ENCODE measurements at regions not wholly inside any gene's neighbourhood (a gene's known extent, or its start where the extent isn't known, plus 50 kb on each side); places are given as distances from the start of the nearest gene placed in this dataset.

DNA sequence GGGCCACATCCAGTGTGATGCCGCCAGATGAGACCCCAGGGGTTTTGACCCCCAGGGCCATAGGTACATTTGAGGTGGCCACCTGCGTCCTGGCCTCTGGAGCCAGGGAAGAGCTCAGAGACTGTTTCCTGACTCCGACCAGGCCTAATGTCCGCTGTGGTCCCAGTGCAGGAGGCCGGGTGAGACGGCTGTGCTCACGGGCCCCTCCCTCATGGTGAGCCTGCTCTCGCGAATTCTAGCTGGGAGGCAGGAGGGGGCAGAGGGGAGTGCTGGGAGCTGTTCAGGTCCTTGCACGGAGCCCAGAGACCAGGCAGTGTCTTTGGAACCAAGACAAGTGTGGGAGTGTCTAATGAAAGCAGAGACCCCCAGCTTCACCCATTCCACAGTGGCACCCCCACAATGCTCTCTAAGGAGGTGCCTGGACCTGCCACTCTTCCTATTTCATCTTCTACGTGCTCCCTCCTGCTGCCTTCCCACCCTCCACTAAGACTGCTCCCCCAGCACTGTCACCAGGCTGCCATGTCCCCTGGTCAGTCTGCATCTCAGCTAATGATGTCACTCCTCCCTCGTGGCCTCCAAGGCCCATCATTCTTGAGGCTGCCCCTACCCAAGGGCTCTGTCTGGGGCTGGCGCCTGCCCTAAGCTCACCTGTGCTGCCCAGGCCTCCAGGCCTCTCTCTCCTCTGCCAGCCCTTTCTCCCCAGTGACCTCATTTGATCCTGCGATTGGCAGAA, 256.3 kb upstream of the C1orf174 start:
- no peaks in the 10 kb centered on the region for H3K36me3 ChIP-seq
- TF ChIP-seq POLR2A (IDR thresholded peaks at IDR 0.05) (no peak), EP300 (IDR thresholded peaks at IDR 0.05) (no peak)
- TF ChIP-seq, protein P1, sequence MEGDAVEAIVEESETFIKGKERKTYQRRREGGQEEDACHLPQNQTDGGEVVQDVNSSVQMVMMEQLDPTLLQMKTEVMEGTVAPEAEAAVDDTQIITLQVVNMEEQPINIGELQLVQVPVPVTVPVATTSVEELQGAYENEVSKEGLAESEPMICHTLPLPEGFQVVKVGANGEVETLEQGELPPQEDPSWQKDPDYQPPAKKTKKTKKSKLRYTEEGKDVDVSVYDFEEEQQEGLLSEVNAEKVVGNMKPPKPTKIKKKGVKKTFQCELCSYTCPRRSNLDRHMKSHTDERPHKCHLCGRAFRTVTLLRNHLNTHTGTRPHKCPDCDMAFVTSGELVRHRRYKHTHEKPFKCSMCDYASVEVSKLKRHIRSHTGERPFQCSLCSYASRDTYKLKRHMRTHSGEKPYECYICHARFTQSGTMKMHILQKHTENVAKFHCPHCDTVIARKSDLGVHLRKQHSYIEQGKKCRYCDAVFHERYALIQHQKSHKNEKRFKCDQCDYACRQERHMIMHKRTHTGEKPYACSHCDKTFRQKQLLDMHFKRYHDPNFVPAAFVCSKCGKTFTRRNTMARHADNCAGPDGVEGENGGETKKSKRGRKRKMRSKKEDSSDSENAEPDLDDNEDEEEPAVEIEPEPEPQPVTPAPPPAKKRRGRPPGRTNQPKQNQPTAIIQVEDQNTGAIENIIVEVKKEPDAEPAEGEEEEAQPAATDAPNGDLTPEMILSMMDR (IDR thresholded peaks at IDR 0.05) = no peak
- H3K4me1 ChIP-seq = no peaks in the 10 kb centered on the region
- DNase-seq (ENCODE audit: low spot score in 2 of 2) = no peak
- no peaks in the 10 kb centered on the region for H3K27me3 ChIP-seq
- H3K27ac ChIP-seq = no peak overlapping the region
- no peaks in the 10 kb centered on the region for H3K9me3 ChIP-seq
- 55 to 69% methylated on average over 6 to 14 of the region's 14 CpGs for WGBS, 2 donors
- no peak overlapping the region for H3K4me3 ChIP-seq

DNA sequence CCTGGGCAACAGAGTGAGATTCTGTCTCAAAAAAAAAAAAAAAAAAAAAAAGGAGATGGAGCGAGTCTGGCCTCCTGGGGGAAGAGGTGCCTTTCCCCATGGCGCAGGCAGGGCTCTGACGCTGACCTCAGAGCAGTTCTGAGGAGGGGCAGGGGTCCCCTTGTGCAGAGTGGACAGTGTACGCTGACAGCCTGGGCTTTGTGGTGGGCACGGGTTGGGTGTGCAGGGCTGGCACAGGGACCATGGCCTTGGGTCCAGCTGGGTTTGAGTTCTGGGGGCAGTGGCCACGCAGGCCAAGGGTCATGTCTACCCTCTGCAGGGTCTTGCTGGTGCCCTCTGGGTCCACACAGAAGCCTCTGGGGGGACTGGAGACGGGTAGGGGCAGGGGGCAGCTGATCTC, 260.1 kb upstream of the C1orf174 start:
- Histone ChIP-seq H3K27me3 (no peaks in the 10 kb centered on the region), H3K4me3 (no peak overlapping the region), H3K27ac (no peak overlapping the region), H3K9me3 (no peaks in the 10 kb centered on the region), H3K4me1 (no peaks in the 10 kb centered on the region), H3K36me3 (no peaks in the 10 kb centered on the region)
- no peak for DNase-seq (ENCODE audit: low spot score in 2 of 2)
- WGBS, 2 donors = 79 to 88% methylated on average over 7 of the region's 7 CpGs
- TF ChIP-seq, protein P1 (IDR thresholded peaks at IDR 0.05) = no peak
- TF ChIP-seq POLR2A (IDR thresholded peaks at IDR 0.05) (no peak), EP300 (IDR thresholded peaks at IDR 0.05) (no peak)

DNA sequence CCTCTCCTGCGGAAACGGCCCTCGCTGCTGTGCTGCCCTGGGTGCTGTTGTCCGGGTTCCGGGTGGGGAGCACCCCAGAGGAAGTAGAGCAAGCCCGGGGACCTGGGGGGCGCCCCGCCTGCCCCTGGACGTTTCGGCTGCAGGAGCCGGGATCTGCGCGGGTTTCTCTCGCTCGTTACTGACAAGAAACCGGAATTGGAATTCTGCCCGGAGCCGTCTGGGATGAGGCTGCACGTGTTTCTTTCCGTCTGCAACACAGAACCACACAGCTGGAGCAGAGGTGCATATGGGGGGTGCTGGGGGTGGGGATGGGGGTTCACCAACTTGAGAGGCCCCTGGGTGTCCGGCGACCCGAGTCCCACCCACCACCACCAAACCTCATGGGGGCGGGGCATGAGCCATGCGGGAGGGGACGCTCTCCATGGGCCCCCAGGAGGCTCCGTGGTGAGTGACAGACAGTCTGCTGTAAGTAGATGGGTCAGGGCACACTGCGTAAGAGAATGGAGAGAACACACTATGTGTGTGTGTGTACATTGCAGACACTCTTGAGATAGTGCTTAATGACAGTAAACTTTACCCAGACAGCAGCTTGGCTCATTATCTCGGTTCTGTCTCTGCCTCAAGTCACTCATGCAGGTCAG, 261.4 kb upstream of the C1orf174 start:
- WGBS, 2 donors = 60 to 65% methylated on average over 22 to 29 of the region's 29 CpGs
- Histone ChIP-seq H3K27me3 (no peaks in the 10 kb centered on the region), H3K4me3 (no peak overlapping the region), H3K36me3 (no peaks in the 10 kb centered on the region), H3K4me1 (no peaks in the 10 kb centered on the region), H3K9me3 (no peaks in the 10 kb centered on the region), H3K27ac (no peak overlapping the region)
- no peak for TF ChIP-seq EP300 (IDR thresholded peaks at IDR 0.05)
- TF ChIP-seq, protein P1 (IDR thresholded peaks at IDR 0.05) = no peak
- no peak for TF ChIP-seq POLR2A (IDR thresholded peaks at IDR 0.05)
- DNase-seq (ENCODE audit: low spot score in 2 of 2) = no peak

DNA sequence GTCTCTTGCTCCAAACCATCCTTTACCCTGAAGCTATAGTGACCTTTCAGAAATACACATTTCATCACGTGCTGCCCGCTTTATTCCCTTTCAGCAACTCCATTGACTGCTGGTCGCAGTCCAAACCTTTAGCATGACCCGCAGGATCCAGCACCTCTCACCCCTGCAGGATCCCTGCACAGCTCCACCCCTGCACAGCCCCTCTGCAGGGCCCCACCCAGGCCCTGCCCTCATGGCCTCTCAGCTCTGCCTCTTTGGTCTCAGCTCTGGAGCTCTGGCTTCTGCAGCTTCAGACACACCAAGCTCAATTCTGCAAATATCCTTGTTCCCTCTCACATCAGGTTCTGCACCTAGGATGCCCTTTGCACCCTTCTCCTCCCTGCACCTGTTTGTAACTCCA, 264.9 kb upstream of the C1orf174 start:
- TF ChIP-seq, protein P1 (IDR thresholded peaks at IDR 0.05) = no peak
- TF ChIP-seq POLR2A (IDR thresholded peaks at IDR 0.05) = no peak
- no peak for TF ChIP-seq EP300 (IDR thresholded peaks at IDR 0.05)
- H3K4me3 ChIP-seq = no peak overlapping the region
- H3K27me3 ChIP-seq = no peaks in the 10 kb centered on the region
- WGBS, 2 donors = 48 to 62% methylated on average over 4 of the region's 4 CpGs
- DNase-seq (ENCODE audit: low spot score in 2 of 2) = no peak
- no peaks in the 10 kb centered on the region for H3K4me1 ChIP-seq
- no peaks in the 10 kb centered on the region for H3K36me3 ChIP-seq
- H3K9me3 ChIP-seq = no peaks in the 10 kb centered on the region
- no peak overlapping the region for H3K27ac ChIP-seq

DNA sequence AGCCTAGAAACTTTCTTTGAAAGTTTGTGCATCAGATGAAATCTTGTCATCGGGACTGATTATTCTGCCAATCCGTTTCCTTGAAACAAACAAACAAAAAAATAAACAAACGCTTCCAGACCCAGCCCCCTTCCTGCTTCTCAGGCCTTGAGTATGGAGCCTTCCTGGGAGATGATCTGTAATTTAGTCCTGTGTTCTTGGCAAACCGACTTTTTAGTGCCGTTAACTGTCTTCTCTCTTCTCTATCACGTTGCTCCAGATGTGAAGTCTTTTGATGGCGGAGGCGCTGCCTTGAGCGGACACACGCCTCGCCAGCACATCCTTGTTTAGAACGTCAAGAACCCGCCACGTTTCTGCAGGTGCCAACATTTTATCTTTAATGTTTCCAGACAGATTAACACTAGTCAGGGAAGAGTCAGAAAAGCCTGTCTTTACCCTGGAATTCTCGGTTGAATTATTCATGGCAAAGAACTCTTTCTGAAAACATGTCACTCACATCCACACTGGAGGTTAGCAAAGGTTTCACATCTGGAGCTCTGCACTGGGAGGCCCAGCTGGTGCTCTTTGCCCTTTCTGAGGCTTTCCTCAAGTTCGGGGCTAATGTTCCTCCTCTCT, 265.7 kb upstream of the C1orf174 start:
- TF ChIP-seq EP300 (IDR thresholded peaks at IDR 0.05) (no peak), POLR2A (IDR thresholded peaks at IDR 0.05) (no peak)
- TF ChIP-seq, protein P1 (IDR thresholded peaks at IDR 0.05) = no peak
- DNase-seq (ENCODE audit: low spot score in 2 of 2) = no peak
- no peak overlapping the region for H3K27ac ChIP-seq

More for the DNA sequence above, 265.7 kb upstream of the C1orf174 start:
- WGBS, 2 donors = 62 to 68% methylated on average over 16 of the region's 16 CpGs
- H3K4me1 ChIP-seq = no peaks in the 10 kb centered on the region
- H3K27me3 ChIP-seq = no peaks in the 10 kb centered on the region
- H3K4me3 ChIP-seq = no peak overlapping the region
- H3K36me3 ChIP-seq = no peaks in the 10 kb centered on the region
- no peaks in the 10 kb centered on the region for H3K9me3 ChIP-seq

Data from tibial nerve (tissue), 4 donors.